ENCODE measurements at regions not wholly inside any gene's neighbourhood (a gene's known extent, or its start where the extent isn't known, plus 50 kb on each side); places are given as distances from the start of the nearest gene placed in this dataset.

DNA sequence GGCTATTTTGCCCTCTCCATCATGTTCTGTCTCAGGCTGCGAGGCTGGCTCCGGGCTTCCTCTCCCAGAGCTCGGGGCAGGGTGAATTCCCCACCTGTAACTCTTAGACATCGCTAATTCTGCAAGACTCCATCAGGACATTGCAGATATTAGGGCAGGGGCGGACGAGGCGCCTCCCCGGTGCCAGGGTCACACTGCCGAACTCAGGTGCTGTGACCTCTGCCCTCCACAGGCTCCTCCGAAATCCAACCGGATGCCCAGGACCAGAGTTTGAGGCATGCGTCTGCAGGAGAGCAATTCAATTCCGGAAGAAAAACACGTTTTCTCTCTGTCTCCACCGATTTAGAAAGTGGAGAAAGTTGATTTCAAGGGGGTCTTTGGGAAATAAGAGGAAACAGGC lies 542.7 kb downstream of the BRD1 start:
- no peak for TF ChIP-seq CTCF (IDR thresholded peaks at IDR 0.05)
- TF ChIP-seq ZFX (IDR thresholded peaks at IDR 0.05; ENCODE audit: borderline replicate concordance), result no peak
